Breast epithelium (tissue), 4 donors: ENCODE measurements at regions not wholly inside any gene's neighbourhood (a gene's known extent, or its start where the extent isn't known, plus 50 kb on each side); places are given as distances from the start of the nearest gene placed in this dataset.

Experiments used
- DNase-seq, 2 donors: peaks; one replicate each; pipeline ENCODE4 v3.0.0-alpha.2; 2019; ENCODE audit warnings: low spot score in 2 of 2
- H3K27ac ChIP-seq, 2 donors: fragments of 200-600 bp; sonication (generic) in 1 of 2; one replicate each; pipeline ENCODE4 v1.5.1; 2016 to 2019; ENCODE audit warnings: mild to moderate bottlenecking in 1 of 2
- H3K27me3 ChIP-seq, 2 donors: fragments of 200-600 bp; sonication (generic) in 1 of 2; one replicate each; pipeline versions ENCODE4 v1.5.1 to v1.6.0; 2017 to 2019; ENCODE audit warnings: control low read depth in 1 of 2, mild to moderate bottlenecking in 1 of 2
- H3K36me3 ChIP-seq: fragments of 200-600 bp; one replicate; pipeline ENCODE4 v1.5.1; 2019
- H3K4me1 ChIP-seq, 2 donors: fragments of 200-600 bp; sonication (generic); one replicate each; pipeline ENCODE4 v1.5.1; 2016 to 2019; ENCODE audit warnings: control low read depth in 1 of 2
- H3K4me3 ChIP-seq, 3 donors: fragments of 200-600 bp; sonication (generic); 1 replicate in 2 of 3; 2 replicates in 1 of 3; pipeline ENCODE4 v1.5.1; 2016 to 2019; ENCODE audit warnings: mild to moderate bottlenecking in 3 of 3, moderate library complexity in 2 of 3
- H3K9me3 ChIP-seq, 2 donors: fragments of 200-600 bp; sonication (generic) in 1 of 2; one replicate each; pipeline ENCODE4 v1.5.1; 2016 to 2019; ENCODE audit warnings: control low read depth in 1 of 2
- POLR2A ChIP-seq: fragments of 450-650 bp; IDR thresholded peaks from one replicate; pipeline ENCODE4 v1.6.1; 2016; ENCODE audit warnings: antibody characterized with exemption, mild to moderate bottlenecking, moderate library complexity
- POLR2AphosphoS5 ChIP-seq, 3 donors: sonication (generic); formaldehyde crosslinking; IDR thresholded peaks; one replicate each; pipeline ENCODE4 v1.6.1; 2017; ENCODE audit warnings: antibody characterized with exemption in 3 of 3
- intact Hi-C: fragments of 100-400 bp; cut with DNase I; formaldehyde crosslinking; loops from one replicate; pipeline ENCODE4 v1.15.1; 2023; ENCODE audit warnings: low total_unique reads
- TF ChIP-seq, protein P1 (sequence below), 3 donors: fragments of 450-650 bp; IDR thresholded peaks; one replicate each; pipeline ENCODE4 v1.5.1; 2016 to 2017; ENCODE audit warnings: antibody characterized with exemption in 3 of 3, mild to moderate bottlenecking in 3 of 3, moderate library complexity in 3 of 3

GRCh38 chr11:33538726-33539125 is 161.9 kb downstream of the C11orf91 start:
- no peaks in the 10 kb centered on the region for H3K36me3 ChIP-seq
- TF ChIP-seq POLR2A (no peak), POLR2AphosphoS5 (IDR thresholded peaks at IDR 0.05) (no peak)
- TF ChIP-seq, protein P1, sequence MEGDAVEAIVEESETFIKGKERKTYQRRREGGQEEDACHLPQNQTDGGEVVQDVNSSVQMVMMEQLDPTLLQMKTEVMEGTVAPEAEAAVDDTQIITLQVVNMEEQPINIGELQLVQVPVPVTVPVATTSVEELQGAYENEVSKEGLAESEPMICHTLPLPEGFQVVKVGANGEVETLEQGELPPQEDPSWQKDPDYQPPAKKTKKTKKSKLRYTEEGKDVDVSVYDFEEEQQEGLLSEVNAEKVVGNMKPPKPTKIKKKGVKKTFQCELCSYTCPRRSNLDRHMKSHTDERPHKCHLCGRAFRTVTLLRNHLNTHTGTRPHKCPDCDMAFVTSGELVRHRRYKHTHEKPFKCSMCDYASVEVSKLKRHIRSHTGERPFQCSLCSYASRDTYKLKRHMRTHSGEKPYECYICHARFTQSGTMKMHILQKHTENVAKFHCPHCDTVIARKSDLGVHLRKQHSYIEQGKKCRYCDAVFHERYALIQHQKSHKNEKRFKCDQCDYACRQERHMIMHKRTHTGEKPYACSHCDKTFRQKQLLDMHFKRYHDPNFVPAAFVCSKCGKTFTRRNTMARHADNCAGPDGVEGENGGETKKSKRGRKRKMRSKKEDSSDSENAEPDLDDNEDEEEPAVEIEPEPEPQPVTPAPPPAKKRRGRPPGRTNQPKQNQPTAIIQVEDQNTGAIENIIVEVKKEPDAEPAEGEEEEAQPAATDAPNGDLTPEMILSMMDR (IDR thresholded peaks at IDR 0.05) = no peak
- peaks cover 0 to 5% of the 10 kb centered on the region in 2 donors for H3K4me1 ChIP-seq
- H3K9me3 ChIP-seq = peaks cover 0 to 3% of the 10 kb centered on the region in 2 donors
- H3K27ac ChIP-seq = no peak overlapping the region
- intact Hi-C loops = no loop called here
- no peak for DNase-seq
- no peak overlapping the region for H3K4me3 ChIP-seq
- no peaks in the 10 kb centered on the region for H3K27me3 ChIP-seq

DNA sequence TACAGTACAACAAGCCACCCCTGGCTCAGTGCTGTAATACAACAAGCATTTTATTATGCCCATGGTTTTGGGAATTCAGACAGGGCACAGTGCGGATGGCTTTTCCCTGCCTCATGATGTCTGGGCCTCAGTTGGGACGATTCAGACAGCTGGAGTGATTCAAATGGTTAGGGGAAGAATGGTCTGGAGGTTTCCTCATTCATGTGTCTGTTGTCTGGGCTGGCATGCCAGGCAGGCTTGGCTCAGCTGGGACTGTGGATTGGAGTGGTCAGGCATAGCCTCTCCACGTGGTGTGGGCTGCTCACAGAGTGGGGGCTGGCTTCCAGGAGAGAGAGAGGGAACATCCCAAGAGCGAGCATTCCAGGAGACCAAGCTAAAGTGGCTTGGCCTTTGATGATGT is 164.4 kb downstream of the C11orf91 start:
- intact Hi-C loops = no loop called here
- no peaks in the 10 kb centered on the region for H3K36me3 ChIP-seq
- H3K27me3 ChIP-seq = no peaks in the 10 kb centered on the region

GRCh38 chr11:33534575-33534974 is 166.1 kb downstream of the C11orf91 start:
- no peaks in the 10 kb centered on the region for H3K27me3 ChIP-seq
- H3K36me3 ChIP-seq = no peaks in the 10 kb centered on the region
- TF ChIP-seq POLR2A = no peak
- no peak for TF ChIP-seq POLR2AphosphoS5 (IDR thresholded peaks at IDR 0.05)
- TF ChIP-seq, protein P1 (IDR thresholded peaks at IDR 0.05) = no peak
- peaks cover 0 to 3% of the 10 kb centered on the region in 2 donors for H3K9me3 ChIP-seq
- no peak overlapping the region for H3K27ac ChIP-seq
- intact Hi-C loops = no loop called here
- H3K4me1 ChIP-seq = no peaks in the 10 kb centered on the region
- DNase-seq = no peak
- no peak overlapping the region for H3K4me3 ChIP-seq

More for the DNA sequence above, 164.4 kb downstream of the C11orf91 start:
- TF ChIP-seq POLR2AphosphoS5 (IDR thresholded peaks at IDR 0.05) = no peak
- TF ChIP-seq, protein P1 (IDR thresholded peaks at IDR 0.05) = no peak
- TF ChIP-seq POLR2A = no peak
- Histone ChIP-seq H3K9me3 (peaks cover 0 to 3% of the 10 kb centered on the region in 2 donors), H3K4me1 (peaks cover 0 to 5% of the 10 kb centered on the region in 2 donors), H3K27ac (no peak overlapping the region), H3K4me3 (no peak overlapping the region)
- DNase-seq = no peak

GRCh38 chr11:33533386-33534052 is 167.1 kb downstream of the C11orf91 start:
- Histone ChIP-seq H3K36me3 (no peaks in the 10 kb centered on the region), H3K4me1 (no peaks in the 10 kb centered on the region), H3K9me3 (peaks cover 0 to 3% of the 10 kb centered on the region in 2 donors), H3K4me3 (no peak overlapping the region), H3K27ac (no peak overlapping the region), H3K27me3 (no peaks in the 10 kb centered on the region)
- intact Hi-C loops = no loop called here
- no peak for TF ChIP-seq POLR2AphosphoS5 (IDR thresholded peaks at IDR 0.05)
- TF ChIP-seq, protein P1 (IDR thresholded peaks at IDR 0.05) = no peak
- no peak for TF ChIP-seq POLR2A
- no peak for DNase-seq

GRCh38 chr11:33532720-33533385 is 167.8 kb downstream of the C11orf91 start:
- no peaks in the 10 kb centered on the region for H3K36me3 ChIP-seq
- intact Hi-C loops = no loop called here
- H3K4me3 ChIP-seq = no peak overlapping the region
- TF ChIP-seq POLR2AphosphoS5 (IDR thresholded peaks at IDR 0.05) (no peak), POLR2A (no peak)
- TF ChIP-seq, protein P1 (IDR thresholded peaks at IDR 0.05) = no peak
- H3K4me1 ChIP-seq = no peaks in the 10 kb centered on the region
- no peak for DNase-seq
- H3K9me3 ChIP-seq = peaks cover 0 to 3% of the 10 kb centered on the region in 2 donors
- peak overlapping the region in 1 of 2 donors; percentile 78 for H3K27ac ChIP-seq
- no peaks in the 10 kb centered on the region for H3K27me3 ChIP-seq
